ENCODE measurements at regions not wholly inside any gene's neighbourhood (a gene's known extent, or its start where the extent isn't known, plus 50 kb on each side); places are given as distances from the start of the nearest gene placed in this dataset.

GRCh38 chr11:29312812-29313211 is 704.0 kb downstream of the KCNA4 start:
- Histone ChIP-seq H3K4me1 (no peaks in the 10 kb centered on the region), H3K9me3 (no peaks in the 10 kb centered on the region), H3K27me3 (no peaks in the 10 kb centered on the region), H3K36me3 (no peaks in the 10 kb centered on the region), H3K27ac (no peak overlapping the region), H3K4me3 (no peak overlapping the region)
- DNase-seq, result no peak
- ATAC-seq, result no peak
- intact Hi-C loops (cut with DNase I), result no loop called here
- TF ChIP-seq CTCF (IDR thresholded peaks at IDR 0.05), result no peak

- DNase-seq (no peak), ATAC-seq (no peak)
- Histone ChIP-seq H3K4me3 (no peak overlapping the region), H3K27ac (no peak overlapping the region), H3K27me3 (no peaks in the 10 kb centered on the region), H3K9me3 (no peaks in the 10 kb centered on the region), H3K36me3 (no peaks in the 10 kb centered on the region), H3K4me1 (no peaks in the 10 kb centered on the region)
- intact Hi-C loops (cut with DNase I), result no loop called here
- TF ChIP-seq CTCF (IDR thresholded peaks at IDR 0.05), result no peak
These were observed 706.0 kb downstream of the KCNA4 start for GRCh38 chr11:29310725-29311342.

- no peaks in the 10 kb centered on the region for H3K27me3 ChIP-seq
- intact Hi-C loops (cut with DNase I), result no loop called here
- no peak for DNase-seq
- no peak overlapping the region for H3K4me3 ChIP-seq
- no peaks in the 10 kb centered on the region for H3K36me3 ChIP-seq
- no peaks in the 10 kb centered on the region for H3K4me1 ChIP-seq
- no peaks in the 10 kb centered on the region for H3K9me3 ChIP-seq
- ATAC-seq, result no peak
- no peak overlapping the region for H3K27ac ChIP-seq
- TF ChIP-seq CTCF (IDR thresholded peaks at IDR 0.05), result no peak
These were observed 706.8 kb downstream of the KCNA4 start for GRCh38 chr11:29309992-29310391.

GRCh38 chr11:29306527-29306926 is 710.3 kb downstream of the KCNA4 start:
- H3K4me1 ChIP-seq, result no peaks in the 10 kb centered on the region
- H3K27me3 ChIP-seq, result no peaks in the 10 kb centered on the region
- no peak overlapping the region for H3K27ac ChIP-seq
- H3K36me3 ChIP-seq, result no peaks in the 10 kb centered on the region
- no peaks in the 10 kb centered on the region for H3K9me3 ChIP-seq
- intact Hi-C loops (cut with DNase I), result no loop called here
- no peak for ATAC-seq
- no peak for TF ChIP-seq CTCF (IDR thresholded peaks at IDR 0.05)
- no peak overlapping the region for H3K4me3 ChIP-seq
- DNase-seq, result no peak

- intact Hi-C loops (cut with DNase I), result no loop called here
- Histone ChIP-seq H3K27me3 (no peaks in the 10 kb centered on the region), H3K27ac (no peak overlapping the region), H3K36me3 (no peaks in the 10 kb centered on the region), H3K9me3 (no peaks in the 10 kb centered on the region), H3K4me1 (no peaks in the 10 kb centered on the region), H3K4me3 (no peak overlapping the region)
- DNase-seq (no peak), ATAC-seq (no peak)
- no peak for TF ChIP-seq CTCF (IDR thresholded peaks at IDR 0.05)
These were observed 711.2 kb downstream of the KCNA4 start for GRCh38 chr11:29305456-29306232.

Data from left lung (tissue), 4 donors.